ENCODE measurements at regions not wholly inside any gene's neighbourhood (a gene's known extent, or its start where the extent isn't known, plus 50 kb on each side); places are given as distances from the start of the nearest gene placed in this dataset.

DNA sequence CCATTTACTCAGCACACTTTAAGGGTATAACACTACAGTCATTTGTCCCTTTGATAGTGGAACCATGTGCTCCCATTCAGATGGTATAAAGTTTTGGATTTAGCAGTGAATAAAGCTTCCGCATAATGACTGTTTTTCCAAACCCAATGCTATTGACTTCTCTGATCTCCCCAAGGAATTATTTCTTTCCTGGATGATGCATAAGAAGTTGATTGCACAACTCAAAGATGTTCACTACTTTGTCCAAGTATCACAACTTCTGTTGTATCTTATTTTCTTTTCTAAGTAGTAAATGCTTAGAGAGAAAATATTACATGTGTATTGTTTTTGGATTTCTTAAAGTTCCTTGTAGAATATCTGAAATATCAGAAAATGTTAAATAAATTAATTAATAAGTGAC lies 300.2 kb downstream of the GPM6A start:
- TF ChIP-seq, protein P1, sequence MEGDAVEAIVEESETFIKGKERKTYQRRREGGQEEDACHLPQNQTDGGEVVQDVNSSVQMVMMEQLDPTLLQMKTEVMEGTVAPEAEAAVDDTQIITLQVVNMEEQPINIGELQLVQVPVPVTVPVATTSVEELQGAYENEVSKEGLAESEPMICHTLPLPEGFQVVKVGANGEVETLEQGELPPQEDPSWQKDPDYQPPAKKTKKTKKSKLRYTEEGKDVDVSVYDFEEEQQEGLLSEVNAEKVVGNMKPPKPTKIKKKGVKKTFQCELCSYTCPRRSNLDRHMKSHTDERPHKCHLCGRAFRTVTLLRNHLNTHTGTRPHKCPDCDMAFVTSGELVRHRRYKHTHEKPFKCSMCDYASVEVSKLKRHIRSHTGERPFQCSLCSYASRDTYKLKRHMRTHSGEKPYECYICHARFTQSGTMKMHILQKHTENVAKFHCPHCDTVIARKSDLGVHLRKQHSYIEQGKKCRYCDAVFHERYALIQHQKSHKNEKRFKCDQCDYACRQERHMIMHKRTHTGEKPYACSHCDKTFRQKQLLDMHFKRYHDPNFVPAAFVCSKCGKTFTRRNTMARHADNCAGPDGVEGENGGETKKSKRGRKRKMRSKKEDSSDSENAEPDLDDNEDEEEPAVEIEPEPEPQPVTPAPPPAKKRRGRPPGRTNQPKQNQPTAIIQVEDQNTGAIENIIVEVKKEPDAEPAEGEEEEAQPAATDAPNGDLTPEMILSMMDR (IDR thresholded peaks at IDR 0.05), result no peak
- no peak for TF ChIP-seq POLR2A (IDR thresholded peaks at IDR 0.05)
